ENCODE measurements at regions not wholly inside any gene's neighbourhood (a gene's known extent, or its start where the extent isn't known, plus 50 kb on each side); places are given as distances from the start of the nearest gene placed in this dataset.

GRCh38 chr6:6764764-6765434, 176.4 kb downstream of the LY86 start:
- TF ChIP-seq EZH2 (IDR thresholded peaks at IDR 0.05; ENCODE audit: borderline replicate concordance, low read length) (no peak), CTCF (IDR thresholded peaks at IDR 0.05; ENCODE audit: low read length) (no peak)

GRCh38 chr6:6766230-6766905, 177.8 kb downstream of the LY86 start:
- no peaks in the 10 kb centered on the region for H3K36me3 ChIP-seq (ENCODE audit: insufficient read depth, low read length)
- no peaks in the 10 kb centered on the region for H3K9me2 ChIP-seq (ENCODE audit: low read depth, low read length)
- no peak overlapping the region for H2AFZ ChIP-seq (ENCODE audit: low read length)
- H3K9ac ChIP-seq (ENCODE audit: low read length) = no peak overlapping the region
- H3K4me2 ChIP-seq (ENCODE audit: low read length) = no peak overlapping the region
- H3K27ac ChIP-seq (ENCODE audit: low read depth, low read length, poor library complexity, severe bottlenecking) = no peak overlapping the region
- H3K4me1 ChIP-seq (ENCODE audit: insufficient read depth, low read length, severe bottlenecking) = no peaks in the 10 kb centered on the region
- no peak for TF ChIP-seq EZH2 (IDR thresholded peaks at IDR 0.05; ENCODE audit: borderline replicate concordance, low read length)
- TF ChIP-seq CTCF (IDR thresholded peaks at IDR 0.05; ENCODE audit: low read length) = no peak
- no peaks in the 10 kb centered on the region for H3F3A ChIP-seq (ENCODE audit: insufficient read depth, low read length)
- H4K20me1 ChIP-seq (ENCODE audit: insufficient read depth, low read length) = no peaks in the 10 kb centered on the region
- peaks cover 4% of the 10 kb centered on the region; the same call in 1 of the 2 replicates for H3K27me3 ChIP-seq (ENCODE audit: insufficient read depth, low read length)
- no peaks in the 10 kb centered on the region for H3K9me3 ChIP-seq (ENCODE audit: low read length)
- no peaks in the 10 kb centered on the region for H3K79me2 ChIP-seq (ENCODE audit: insufficient read depth, low read length)
- H3K4me3 ChIP-seq (ENCODE audit: low read depth, low read length, poor library complexity, severe bottlenecking) = no peak overlapping the region

More at GRCh38 chr6:6764764-6765434, 176.4 kb downstream of the LY86 start:
- Histone ChIP-seq H3K27ac (ENCODE audit: low read depth, low read length, poor library complexity, severe bottlenecking) (no peak overlapping the region), H3K9me3 (ENCODE audit: low read length) (no peaks in the 10 kb centered on the region), H3K27me3 (ENCODE audit: insufficient read depth, low read length) (peaks cover 4% of the 10 kb centered on the region; the same call in 1 of the 2 replicates), H3K79me2 (ENCODE audit: insufficient read depth, low read length) (no peaks in the 10 kb centered on the region), H3K4me1 (ENCODE audit: insufficient read depth, low read length, severe bottlenecking) (no peaks in the 10 kb centered on the region), H3K9me2 (ENCODE audit: low read depth, low read length) (no peaks in the 10 kb centered on the region), H3F3A (ENCODE audit: insufficient read depth, low read length) (no peaks in the 10 kb centered on the region), H3K4me2 (ENCODE audit: low read length) (no peak overlapping the region), H4K20me1 (ENCODE audit: insufficient read depth, low read length) (no peaks in the 10 kb centered on the region), H3K4me3 (ENCODE audit: low read depth, low read length, poor library complexity, severe bottlenecking) (no peak overlapping the region), H3K36me3 (ENCODE audit: insufficient read depth, low read length) (no peaks in the 10 kb centered on the region), H3K9ac (ENCODE audit: low read length) (no peak overlapping the region), H2AFZ (ENCODE audit: low read length) (no peak overlapping the region)

- H3K9ac ChIP-seq (ENCODE audit: low read length) = no peak overlapping the region
- no peaks in the 10 kb centered on the region for H3K9me3 ChIP-seq (ENCODE audit: low read length)
- H4K20me1 ChIP-seq (ENCODE audit: insufficient read depth, low read length) = no peaks in the 10 kb centered on the region
- H3K36me3 ChIP-seq (ENCODE audit: insufficient read depth, low read length) = no peaks in the 10 kb centered on the region
- no peaks in the 10 kb centered on the region for H3K27me3 ChIP-seq (ENCODE audit: insufficient read depth, low read length)
- no peaks in the 10 kb centered on the region for H3K4me1 ChIP-seq (ENCODE audit: insufficient read depth, low read length, severe bottlenecking)
- no peaks in the 10 kb centered on the region for H3K79me2 ChIP-seq (ENCODE audit: insufficient read depth, low read length)
- no peak overlapping the region for H3K4me2 ChIP-seq (ENCODE audit: low read length)
- no peak overlapping the region for H3K4me3 ChIP-seq (ENCODE audit: low read depth, low read length, poor library complexity, severe bottlenecking)
- H3K27ac ChIP-seq (ENCODE audit: low read depth, low read length, poor library complexity, severe bottlenecking) = no peak overlapping the region
- TF ChIP-seq EZH2 (IDR thresholded peaks at IDR 0.05; ENCODE audit: borderline replicate concordance, low read length) (no peak), CTCF (IDR thresholded peaks at IDR 0.05; ENCODE audit: low read length) (no peak)
- no peak overlapping the region for H2AFZ ChIP-seq (ENCODE audit: low read length)
- no peaks in the 10 kb centered on the region for H3F3A ChIP-seq (ENCODE audit: insufficient read depth, low read length)
- no peaks in the 10 kb centered on the region for H3K9me2 ChIP-seq (ENCODE audit: low read depth, low read length)
Observed at GRCh38 chr6:6769466-6769865, 180.9 kb downstream of the LY86 start.
